K562 (cell line): ENCODE measurements at regions not wholly inside any gene's neighbourhood (a gene's known extent, or its start where the extent isn't known, plus 50 kb on each side); places are given as distances from the start of the nearest gene placed in this dataset.

Experiments
- MAFK ChIP-seq: IDR thresholded peaks from 2 replicates; pipeline ENCODE4 v1.6.1; 2011; ENCODE audit warnings: low read length, improper control_type of control experiment
- SRSF1 ChIP-seq: fragments of 200-400 bp; formaldehyde crosslinking; IDR thresholded peaks from 2 replicates; pipeline ENCODE4 v1.6.1; 2017; ENCODE audit warnings: mild to moderate bottlenecking, low read depth, low read length, moderate library complexity
- TF ChIP-seq, protein P1 (sequence below): sonication (generic); formaldehyde crosslinking; IDR thresholded peaks from 2 replicates; pipeline ENCODE4 v1.8.1; 2022; ENCODE audit warnings: missing genetic modification reagents

GRCh38 chr18:34153711-34154110 is 71.0 kb downstream of the NOL4 start:
- TF ChIP-seq MAFK (no peak), SRSF1 (no peak)
- TF ChIP-seq, protein P1, sequence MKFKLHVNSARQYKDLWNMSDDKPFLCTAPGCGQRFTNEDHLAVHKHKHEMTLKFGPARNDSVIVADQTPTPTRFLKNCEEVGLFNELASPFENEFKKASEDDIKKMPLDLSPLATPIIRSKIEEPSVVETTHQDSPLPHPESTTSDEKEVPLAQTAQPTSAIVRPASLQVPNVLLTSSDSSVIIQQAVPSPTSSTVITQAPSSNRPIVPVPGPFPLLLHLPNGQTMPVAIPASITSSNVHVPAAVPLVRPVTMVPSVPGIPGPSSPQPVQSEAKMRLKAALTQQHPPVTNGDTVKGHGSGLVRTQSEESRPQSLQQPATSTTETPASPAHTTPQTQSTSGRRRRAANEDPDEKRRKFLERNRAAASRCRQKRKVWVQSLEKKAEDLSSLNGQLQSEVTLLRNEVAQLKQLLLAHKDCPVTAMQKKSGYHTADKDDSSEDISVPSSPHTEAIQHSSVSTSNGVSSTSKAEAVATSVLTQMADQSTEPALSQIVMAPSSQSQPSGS = no peak
